Progenitor cell of endocrine pancreas (in vitro differentiated cells): ENCODE measurements at regions not wholly inside any gene's neighbourhood (a gene's known extent, or its start where the extent isn't known, plus 50 kb on each side); places are given as distances from the start of the nearest gene placed in this dataset.

Source experiments
- DNase-seq: peaks from one replicate; pipeline ENCODE4 v3.0.0; 2021; ENCODE audit warnings: low spot score; ENCODE audit not compliant: unreplicated experiment
- H3K27ac Mint-ChIP-seq: 2 replicates; pipeline ENCODE4 v1.8.0; 2021; ENCODE audit warnings: mild to moderate bottlenecking, moderate library complexity, mixed read lengths
- H3K27me3 Mint-ChIP-seq: 2 replicates; pipeline ENCODE4 v1.8.0; 2021; ENCODE audit warnings: mixed read lengths
- H3K36me3 Mint-ChIP-seq: 2 replicates; pipeline ENCODE4 v1.8.0; 2022; ENCODE audit warnings: mixed read lengths; ENCODE audit not compliant: insufficient read depth
- H3K4me1 Mint-ChIP-seq: 2 replicates; pipeline ENCODE4 v1.8.0; 2021; ENCODE audit warnings: low read depth, mixed read lengths
- H3K4me3 Mint-ChIP-seq: 2 replicates; pipeline ENCODE4 v1.8.0; 2021; ENCODE audit warnings: low read depth, mild to moderate bottlenecking, moderate library complexity, mixed read lengths
- H3K9me3 Mint-ChIP-seq: 2 replicates; pipeline ENCODE4 v1.8.0; 2021; ENCODE audit warnings: low read depth, mixed read lengths
- TF ChIP-seq, protein P1 (sequence below): fragments of 200-600 bp; sonication (generic); IDR thresholded peaks from one replicate; pipeline ENCODE4 v1.5.0; 2021; ENCODE audit warnings: antibody characterized with exemption, mild to moderate bottlenecking; ENCODE audit not compliant: unreplicated experiment

DNA sequence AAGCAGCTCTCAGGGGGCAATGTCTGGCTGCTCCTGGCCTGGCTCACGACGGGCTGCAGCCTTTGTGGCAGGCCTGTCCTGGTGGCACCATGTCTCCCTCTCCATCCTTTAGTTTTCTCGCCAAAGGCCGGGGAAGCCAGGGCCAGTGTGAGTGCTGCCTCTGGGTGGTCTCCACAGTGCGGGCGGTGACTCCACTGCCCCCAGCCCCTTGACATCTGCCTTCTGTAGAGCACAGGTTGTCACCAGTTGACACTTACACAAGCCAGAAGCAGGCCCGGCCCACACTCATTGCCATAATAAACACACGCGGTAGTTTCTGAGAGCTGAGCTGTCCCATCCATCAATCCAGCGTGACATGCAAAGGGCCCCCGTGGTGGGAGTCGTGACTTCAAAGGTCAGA is 219.5 kb downstream of the TFAP2C start:
- TF ChIP-seq, protein P1, sequence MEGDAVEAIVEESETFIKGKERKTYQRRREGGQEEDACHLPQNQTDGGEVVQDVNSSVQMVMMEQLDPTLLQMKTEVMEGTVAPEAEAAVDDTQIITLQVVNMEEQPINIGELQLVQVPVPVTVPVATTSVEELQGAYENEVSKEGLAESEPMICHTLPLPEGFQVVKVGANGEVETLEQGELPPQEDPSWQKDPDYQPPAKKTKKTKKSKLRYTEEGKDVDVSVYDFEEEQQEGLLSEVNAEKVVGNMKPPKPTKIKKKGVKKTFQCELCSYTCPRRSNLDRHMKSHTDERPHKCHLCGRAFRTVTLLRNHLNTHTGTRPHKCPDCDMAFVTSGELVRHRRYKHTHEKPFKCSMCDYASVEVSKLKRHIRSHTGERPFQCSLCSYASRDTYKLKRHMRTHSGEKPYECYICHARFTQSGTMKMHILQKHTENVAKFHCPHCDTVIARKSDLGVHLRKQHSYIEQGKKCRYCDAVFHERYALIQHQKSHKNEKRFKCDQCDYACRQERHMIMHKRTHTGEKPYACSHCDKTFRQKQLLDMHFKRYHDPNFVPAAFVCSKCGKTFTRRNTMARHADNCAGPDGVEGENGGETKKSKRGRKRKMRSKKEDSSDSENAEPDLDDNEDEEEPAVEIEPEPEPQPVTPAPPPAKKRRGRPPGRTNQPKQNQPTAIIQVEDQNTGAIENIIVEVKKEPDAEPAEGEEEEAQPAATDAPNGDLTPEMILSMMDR: no peak
- no peak for DNase-seq
- Mint-ChIP-seq H3K27ac (no peak overlapping the region), H3K9me3 (no peaks in the 10 kb centered on the region), H3K36me3 (no peaks in the 10 kb centered on the region), H3K4me3 (no peak overlapping the region), H3K27me3 (peaks cover 19% of the 10 kb centered on the region), H3K4me1 (no peaks in the 10 kb centered on the region)

DNA sequence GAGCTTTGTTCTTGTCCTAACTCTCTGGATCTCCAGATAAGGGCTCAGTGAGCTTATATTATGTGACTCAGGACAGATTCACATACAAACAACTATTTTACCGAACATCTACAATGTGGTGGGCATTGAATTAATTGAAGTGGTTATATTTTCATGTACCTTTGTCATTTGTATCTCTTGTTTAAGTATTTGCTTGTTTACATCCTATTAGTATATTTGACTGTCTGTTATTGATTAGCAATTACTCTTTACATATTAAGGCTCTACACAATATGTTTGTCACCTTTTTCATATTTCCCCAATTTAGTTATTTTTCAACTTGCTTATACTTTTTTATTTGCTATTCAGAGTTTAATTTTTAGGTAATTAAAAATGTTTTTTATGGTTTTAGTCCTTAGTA is 222.4 kb downstream of the TFAP2C start:
- TF ChIP-seq, protein P1: no peak
- Mint-ChIP-seq H3K36me3 (no peaks in the 10 kb centered on the region), H3K9me3 (no peaks in the 10 kb centered on the region), H3K4me1 (no peaks in the 10 kb centered on the region), H3K27ac (no peak overlapping the region), H3K4me3 (no peak overlapping the region), H3K27me3 (peaks cover 8% of the 10 kb centered on the region)
- DNase-seq: no peak

DNA sequence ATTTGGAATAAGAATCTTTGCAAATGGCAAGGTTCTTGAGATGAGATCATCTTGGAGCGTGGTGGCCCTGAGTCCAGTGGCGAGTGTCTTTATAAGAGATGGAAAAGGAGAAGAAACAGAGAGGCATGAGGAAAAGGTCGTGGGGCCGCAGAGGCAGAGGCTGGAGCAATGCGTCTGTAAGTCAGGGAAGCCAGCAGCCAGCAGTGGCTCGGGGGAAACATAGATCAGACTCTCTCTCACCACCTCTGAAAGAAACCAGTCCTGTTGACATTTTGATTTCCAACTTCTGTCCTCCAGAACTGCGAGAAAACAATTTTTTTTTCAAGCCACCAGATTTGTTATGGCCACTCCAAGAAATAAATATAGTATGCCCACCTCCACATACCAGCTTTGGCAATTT is 226.6 kb downstream of the TFAP2C start:
- H3K36me3 Mint-ChIP-seq: no peaks in the 10 kb centered on the region
- peaks cover 22% of the 10 kb centered on the region for H3K27me3 Mint-ChIP-seq
- H3K9me3 Mint-ChIP-seq: no peaks in the 10 kb centered on the region
- no peak overlapping the region for H3K27ac Mint-ChIP-seq
- H3K4me1 Mint-ChIP-seq: peaks cover 2% of the 10 kb centered on the region
- no peak overlapping the region for H3K4me3 Mint-ChIP-seq
- TF ChIP-seq, protein P1: no peak
- DNase-seq: no peak

DNA sequence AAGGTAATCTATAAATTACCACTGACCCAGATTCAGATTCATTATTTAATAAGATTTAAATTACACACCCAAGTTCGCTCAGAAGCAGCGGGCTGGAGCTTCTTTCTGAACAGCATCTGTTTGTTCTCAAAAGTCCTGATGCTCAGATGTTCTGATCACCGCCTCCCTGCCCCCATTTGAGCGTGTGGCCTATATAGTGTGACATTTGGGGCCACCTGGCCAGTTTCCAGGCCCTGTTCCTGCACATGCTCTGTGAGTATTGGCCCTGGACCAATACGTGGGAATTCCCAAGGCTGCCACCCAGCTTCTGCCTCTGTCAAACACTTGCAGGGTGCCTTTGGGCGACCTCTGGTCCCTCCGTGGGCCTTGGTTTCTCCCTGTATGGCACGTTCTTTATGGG is 228.8 kb downstream of the TFAP2C start:
- Mint-ChIP-seq H3K36me3 (no peaks in the 10 kb centered on the region), H3K4me1 (peaks cover 2% of the 10 kb centered on the region), H3K27ac (no peak overlapping the region), H3K9me3 (no peaks in the 10 kb centered on the region), H3K27me3 (peaks cover 42% of the 10 kb centered on the region), H3K4me3 (no peak overlapping the region)
- DNase-seq: no peak
- TF ChIP-seq, protein P1: no peak

DNA sequence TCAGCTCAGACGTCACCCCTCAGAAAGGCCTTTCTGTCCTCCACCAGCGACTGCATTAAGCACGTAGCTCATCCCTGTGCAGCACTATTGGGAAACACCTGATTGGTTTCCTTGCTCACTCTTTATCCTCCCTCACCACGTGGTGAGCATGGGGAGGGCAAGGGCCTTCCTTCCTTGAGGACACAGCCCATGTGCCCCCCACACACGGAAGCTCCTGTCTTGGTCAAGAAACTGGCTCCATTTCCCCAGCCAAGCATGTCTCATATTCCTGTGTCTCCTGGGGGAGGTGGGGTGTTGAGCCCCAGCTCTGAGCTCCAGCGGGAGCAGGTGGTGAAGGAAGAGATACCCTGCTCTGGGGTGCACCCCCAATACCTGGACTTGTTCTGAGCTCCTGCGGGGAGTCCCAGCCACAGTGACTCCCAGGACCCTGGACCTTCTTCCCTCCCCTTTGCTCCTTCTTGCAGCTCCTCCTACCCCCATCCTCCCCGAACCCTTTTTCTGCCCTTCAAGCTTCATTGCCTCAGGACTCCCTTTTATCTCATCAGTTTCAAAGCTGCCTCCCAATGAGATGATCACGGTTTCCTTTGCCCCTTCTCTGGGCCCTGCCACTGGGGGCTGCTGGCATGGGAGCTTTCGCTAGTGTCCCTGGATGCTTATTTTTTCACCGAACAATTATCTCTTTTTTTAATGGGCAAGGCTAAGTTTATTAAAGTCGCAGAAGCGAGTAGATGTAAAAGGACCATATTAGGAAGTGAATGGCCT is 230.1 kb downstream of the TFAP2C start:
- TF ChIP-seq, protein P1: no peak
- H3K4me1 Mint-ChIP-seq: peaks cover 2% of the 10 kb centered on the region
- no peak for DNase-seq
- no peaks in the 10 kb centered on the region for H3K36me3 Mint-ChIP-seq
- no peak overlapping the region for H3K4me3 Mint-ChIP-seq
- H3K27ac Mint-ChIP-seq: no peak overlapping the region
- peaks cover 48% of the 10 kb centered on the region for H3K27me3 Mint-ChIP-seq
- no peaks in the 10 kb centered on the region for H3K9me3 Mint-ChIP-seq
